ENCODE measurements at regions not wholly inside any gene's neighbourhood (a gene's known extent, or its start where the extent isn't known, plus 50 kb on each side); places are given as distances from the start of the nearest gene placed in this dataset.

DNA sequence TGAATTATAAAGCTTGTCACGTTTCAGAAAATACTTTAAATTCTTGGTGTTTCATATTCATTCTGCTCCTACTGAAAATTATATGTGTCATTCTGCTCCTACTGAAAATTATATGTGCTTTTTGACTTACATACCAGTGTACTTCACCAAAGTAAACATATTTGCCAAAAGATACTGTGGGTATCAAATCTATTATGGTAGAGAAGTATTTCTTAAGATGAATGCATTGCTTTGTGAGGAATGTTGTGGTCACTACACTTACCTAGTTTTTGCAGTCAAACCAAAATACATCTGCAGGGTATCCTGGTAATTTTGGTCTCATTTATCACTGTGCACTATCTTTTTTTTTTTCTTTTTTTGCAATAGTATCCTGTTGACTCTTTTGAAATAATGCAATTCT lies 287.7 kb upstream of the MAD2L1 start:
- TF ChIP-seq, protein P1, sequence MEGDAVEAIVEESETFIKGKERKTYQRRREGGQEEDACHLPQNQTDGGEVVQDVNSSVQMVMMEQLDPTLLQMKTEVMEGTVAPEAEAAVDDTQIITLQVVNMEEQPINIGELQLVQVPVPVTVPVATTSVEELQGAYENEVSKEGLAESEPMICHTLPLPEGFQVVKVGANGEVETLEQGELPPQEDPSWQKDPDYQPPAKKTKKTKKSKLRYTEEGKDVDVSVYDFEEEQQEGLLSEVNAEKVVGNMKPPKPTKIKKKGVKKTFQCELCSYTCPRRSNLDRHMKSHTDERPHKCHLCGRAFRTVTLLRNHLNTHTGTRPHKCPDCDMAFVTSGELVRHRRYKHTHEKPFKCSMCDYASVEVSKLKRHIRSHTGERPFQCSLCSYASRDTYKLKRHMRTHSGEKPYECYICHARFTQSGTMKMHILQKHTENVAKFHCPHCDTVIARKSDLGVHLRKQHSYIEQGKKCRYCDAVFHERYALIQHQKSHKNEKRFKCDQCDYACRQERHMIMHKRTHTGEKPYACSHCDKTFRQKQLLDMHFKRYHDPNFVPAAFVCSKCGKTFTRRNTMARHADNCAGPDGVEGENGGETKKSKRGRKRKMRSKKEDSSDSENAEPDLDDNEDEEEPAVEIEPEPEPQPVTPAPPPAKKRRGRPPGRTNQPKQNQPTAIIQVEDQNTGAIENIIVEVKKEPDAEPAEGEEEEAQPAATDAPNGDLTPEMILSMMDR (IDR thresholded peaks at IDR 0.05): no peak
- TF ChIP-seq, protein P2, sequence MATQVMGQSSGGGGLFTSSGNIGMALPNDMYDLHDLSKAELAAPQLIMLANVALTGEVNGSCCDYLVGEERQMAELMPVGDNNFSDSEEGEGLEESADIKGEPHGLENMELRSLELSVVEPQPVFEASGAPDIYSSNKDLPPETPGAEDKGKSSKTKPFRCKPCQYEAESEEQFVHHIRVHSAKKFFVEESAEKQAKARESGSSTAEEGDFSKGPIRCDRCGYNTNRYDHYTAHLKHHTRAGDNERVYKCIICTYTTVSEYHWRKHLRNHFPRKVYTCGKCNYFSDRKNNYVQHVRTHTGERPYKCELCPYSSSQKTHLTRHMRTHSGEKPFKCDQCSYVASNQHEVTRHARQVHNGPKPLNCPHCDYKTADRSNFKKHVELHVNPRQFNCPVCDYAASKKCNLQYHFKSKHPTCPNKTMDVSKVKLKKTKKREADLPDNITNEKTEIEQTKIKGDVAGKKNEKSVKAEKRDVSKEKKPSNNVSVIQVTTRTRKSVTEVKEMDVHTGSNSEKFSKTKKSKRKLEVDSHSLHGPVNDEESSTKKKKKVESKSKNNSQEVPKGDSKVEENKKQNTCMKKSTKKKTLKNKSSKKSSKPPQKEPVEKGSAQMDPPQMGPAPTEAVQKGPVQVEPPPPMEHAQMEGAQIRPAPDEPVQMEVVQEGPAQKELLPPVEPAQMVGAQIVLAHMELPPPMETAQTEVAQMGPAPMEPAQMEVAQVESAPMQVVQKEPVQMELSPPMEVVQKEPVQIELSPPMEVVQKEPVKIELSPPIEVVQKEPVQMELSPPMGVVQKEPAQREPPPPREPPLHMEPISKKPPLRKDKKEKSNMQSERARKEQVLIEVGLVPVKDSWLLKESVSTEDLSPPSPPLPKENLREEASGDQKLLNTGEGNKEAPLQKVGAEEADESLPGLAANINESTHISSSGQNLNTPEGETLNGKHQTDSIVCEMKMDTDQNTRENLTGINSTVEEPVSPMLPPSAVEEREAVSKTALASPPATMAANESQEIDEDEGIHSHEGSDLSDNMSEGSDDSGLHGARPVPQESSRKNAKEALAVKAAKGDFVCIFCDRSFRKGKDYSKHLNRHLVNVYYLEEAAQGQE (IDR thresholded peaks at IDR 0.05): no peak
- TF ChIP-seq, protein P3, sequence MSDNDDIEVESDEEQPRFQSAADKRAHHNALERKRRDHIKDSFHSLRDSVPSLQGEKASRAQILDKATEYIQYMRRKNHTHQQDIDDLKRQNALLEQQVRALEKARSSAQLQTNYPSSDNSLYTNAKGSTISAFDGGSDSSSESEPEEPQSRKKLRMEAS (IDR thresholded peaks at IDR 0.05): no peak
- TF ChIP-seq BHLHE40 (IDR thresholded peaks at IDR 0.05; ENCODE audit: low read depth, low read length) (no peak), CHD2 (IDR thresholded peaks at IDR 0.05; ENCODE audit: low read length, partially characterized antibody) (no peak), RNF2 (IDR thresholded peaks at IDR 0.05; ENCODE audit: borderline replicate concordance, low read depth) (no peak)
- TF ChIP-seq, protein P4, sequence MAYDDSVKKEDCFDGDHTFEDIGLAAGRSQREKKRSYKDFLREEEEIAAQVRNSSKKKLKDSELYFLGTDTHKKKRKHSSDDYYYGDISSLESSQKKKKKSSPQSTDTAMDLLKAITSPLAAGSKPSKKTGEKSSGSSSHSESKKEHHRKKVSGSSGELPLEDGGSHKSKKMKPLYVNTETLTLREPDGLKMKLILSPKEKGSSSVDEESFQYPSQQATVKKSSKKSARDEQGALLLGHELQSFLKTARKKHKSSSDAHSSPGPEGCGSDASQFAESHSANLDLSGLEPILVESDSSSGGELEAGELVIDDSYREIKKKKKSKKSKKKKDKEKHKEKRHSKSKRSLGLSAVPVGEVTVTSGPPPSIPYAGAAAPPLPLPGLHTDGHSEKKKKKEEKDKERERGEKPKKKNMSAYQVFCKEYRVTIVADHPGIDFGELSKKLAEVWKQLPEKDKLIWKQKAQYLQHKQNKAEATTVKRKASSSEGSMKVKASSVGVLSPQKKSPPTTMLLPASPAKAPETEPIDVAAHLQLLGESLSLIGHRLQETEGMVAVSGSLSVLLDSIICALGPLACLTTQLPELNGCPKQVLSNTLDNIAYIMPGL (CRISPR knock-in tag; IDR thresholded peaks at IDR 0.05; ENCODE audit: borderline replicate concordance): no peak

Data from A549 (cell line).